Testis (tissue), 2 donors: ENCODE measurements at regions not wholly inside any gene's neighbourhood (a gene's known extent, or its start where the extent isn't known, plus 50 kb on each side); places are given as distances from the start of the nearest gene placed in this dataset.

Experiments used
- DNase-seq: peaks from one replicate; pipeline ENCODE4 v3.0.0-alpha.2; 2019
- H3K27ac ChIP-seq, 2 donors: fragments of 200-600 bp; sonication (generic); one replicate each; pipeline ENCODE4 v1.5.1; 2019
- H3K27me3 ChIP-seq: fragments of 200-600 bp; sonication (generic); one replicate; pipeline ENCODE4 v1.5.1; 2019
- H3K36me3 ChIP-seq: fragments of 200-600 bp; sonication (generic); one replicate; pipeline ENCODE4 v1.5.1; 2017; ENCODE audit warnings: low read depth; ENCODE audit errors: missing control alignments
- H3K4me1 ChIP-seq: fragments of 200-600 bp; sonication (generic); one replicate; pipeline ENCODE4 v1.5.1; 2019
- H3K4me3 ChIP-seq, 2 donors: fragments of 200-600 bp; sonication (generic); one replicate each; pipeline ENCODE4 v1.5.1; 2017 to 2019
- H3K9me3 ChIP-seq: fragments of 200-600 bp; sonication (generic); one replicate; pipeline ENCODE4 v1.5.1; 2017
- POLR2A ChIP-seq: fragments of 450-650 bp; IDR thresholded peaks from one replicate; pipeline ENCODE4 v1.6.1; 2017; ENCODE audit warnings: antibody characterized with exemption, mild to moderate bottlenecking, moderate library complexity
- WGBS, 2 donors: methylation state at CpG; one replicate each; pipeline ENCODE4 v1.1.5; 2018; 5-methylcytosine and 5-hydroxymethylcytosine counted together
- intact Hi-C: fragments of 100-400 bp; cut with DNase I; formaldehyde crosslinking; loops from one replicate; pipeline ENCODE4 v1.15.1; 2023; ENCODE audit warnings: low total_unique reads
- TF ChIP-seq, protein P1 (sequence below), 3 experiments: fragments of 450-650 bp in 2 of 3; fragments of 200-600 bp in 1 of 3; sonication (generic) in 1 of 3; IDR thresholded peaks; one replicate each; pipeline ENCODE4 v1.5.1; 2016 to 2019; ENCODE audit warnings: antibody characterized with exemption in 3 of 3, mild to moderate bottlenecking in 2 of 3, moderate library complexity in 1 of 3

DNA sequence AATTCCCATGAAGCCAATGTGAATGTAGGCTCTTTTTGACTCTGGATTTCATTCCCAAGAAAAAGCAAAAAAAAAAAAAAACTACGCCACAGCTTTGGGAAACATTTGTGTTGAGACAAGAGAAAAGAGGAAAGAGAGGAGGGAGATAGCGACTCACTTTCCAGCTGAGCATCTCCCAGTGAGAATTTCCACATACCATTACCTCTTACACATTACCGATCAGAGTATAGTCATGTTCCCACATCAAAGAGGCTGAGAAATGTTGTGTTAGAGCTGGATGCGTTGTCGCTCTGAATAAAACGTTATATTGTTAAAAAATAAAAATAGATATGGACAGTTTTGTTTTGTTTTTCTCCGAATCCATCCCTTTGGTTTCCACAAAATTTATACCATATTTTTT lies 1019.3 kb upstream of the ADGRB3 start:
- no peaks in the 10 kb centered on the region for H3K27me3 ChIP-seq
- H3K9me3 ChIP-seq: no peaks in the 10 kb centered on the region
- intact Hi-C loops: no loop called here
- H3K27ac ChIP-seq: no peak overlapping the region
- no peaks in the 10 kb centered on the region for H3K4me1 ChIP-seq
- H3K36me3 ChIP-seq: no peaks in the 10 kb centered on the region
- TF ChIP-seq, protein P1, sequence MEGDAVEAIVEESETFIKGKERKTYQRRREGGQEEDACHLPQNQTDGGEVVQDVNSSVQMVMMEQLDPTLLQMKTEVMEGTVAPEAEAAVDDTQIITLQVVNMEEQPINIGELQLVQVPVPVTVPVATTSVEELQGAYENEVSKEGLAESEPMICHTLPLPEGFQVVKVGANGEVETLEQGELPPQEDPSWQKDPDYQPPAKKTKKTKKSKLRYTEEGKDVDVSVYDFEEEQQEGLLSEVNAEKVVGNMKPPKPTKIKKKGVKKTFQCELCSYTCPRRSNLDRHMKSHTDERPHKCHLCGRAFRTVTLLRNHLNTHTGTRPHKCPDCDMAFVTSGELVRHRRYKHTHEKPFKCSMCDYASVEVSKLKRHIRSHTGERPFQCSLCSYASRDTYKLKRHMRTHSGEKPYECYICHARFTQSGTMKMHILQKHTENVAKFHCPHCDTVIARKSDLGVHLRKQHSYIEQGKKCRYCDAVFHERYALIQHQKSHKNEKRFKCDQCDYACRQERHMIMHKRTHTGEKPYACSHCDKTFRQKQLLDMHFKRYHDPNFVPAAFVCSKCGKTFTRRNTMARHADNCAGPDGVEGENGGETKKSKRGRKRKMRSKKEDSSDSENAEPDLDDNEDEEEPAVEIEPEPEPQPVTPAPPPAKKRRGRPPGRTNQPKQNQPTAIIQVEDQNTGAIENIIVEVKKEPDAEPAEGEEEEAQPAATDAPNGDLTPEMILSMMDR (IDR thresholded peaks at IDR 0.05): no peak
- no peak for TF ChIP-seq POLR2A
- 76 to 88% methylated on average over 7 of the region's 7 CpGs for WGBS, 2 donors
- no peak overlapping the region for H3K4me3 ChIP-seq
- DNase-seq: no peak

DNA sequence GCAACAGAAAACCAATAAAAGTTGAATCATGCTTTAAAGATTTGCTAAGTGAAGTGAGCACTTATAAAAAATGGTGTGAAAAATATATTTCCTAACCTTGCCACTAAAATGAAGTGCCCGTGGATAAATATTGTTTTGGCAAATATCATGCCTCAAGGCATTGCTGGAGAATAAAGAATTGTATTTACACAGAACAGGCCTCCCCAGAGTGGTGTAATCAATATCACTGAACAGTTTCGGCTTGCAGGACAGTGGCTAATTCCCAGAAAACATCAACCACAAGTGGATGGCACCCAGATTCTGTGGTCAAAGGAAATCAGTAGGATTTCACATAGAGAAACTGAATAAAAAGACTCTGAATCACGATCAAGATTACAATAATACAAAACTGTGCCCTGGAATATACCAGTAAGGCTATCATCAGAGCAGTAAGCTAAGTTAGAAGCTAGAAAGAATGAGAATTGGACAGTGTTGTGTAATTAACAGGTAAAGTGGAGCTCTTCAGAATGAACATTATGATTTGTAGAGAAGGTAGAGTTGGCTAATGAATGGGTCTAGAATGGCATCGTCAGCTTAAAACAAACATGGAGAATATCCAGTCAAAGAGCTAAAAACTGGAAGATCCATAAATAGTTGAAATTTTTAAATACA lies 1026.9 kb upstream of the ADGRB3 start:
- H3K27me3 ChIP-seq: no peaks in the 10 kb centered on the region
- H3K27ac ChIP-seq: no peak overlapping the region
- no peaks in the 10 kb centered on the region for H3K4me1 ChIP-seq
- TF ChIP-seq, protein P1 (IDR thresholded peaks at IDR 0.05): no peak
- no peak for TF ChIP-seq POLR2A
- intact Hi-C loops: no loop called here
- 57 to 75% methylated on average over 4 of the region's 4 CpGs for WGBS, 2 donors
- H3K4me3 ChIP-seq: no peak overlapping the region
- H3K36me3 ChIP-seq: no peaks in the 10 kb centered on the region
- no peaks in the 10 kb centered on the region for H3K9me3 ChIP-seq
- no peak for DNase-seq

DNA sequence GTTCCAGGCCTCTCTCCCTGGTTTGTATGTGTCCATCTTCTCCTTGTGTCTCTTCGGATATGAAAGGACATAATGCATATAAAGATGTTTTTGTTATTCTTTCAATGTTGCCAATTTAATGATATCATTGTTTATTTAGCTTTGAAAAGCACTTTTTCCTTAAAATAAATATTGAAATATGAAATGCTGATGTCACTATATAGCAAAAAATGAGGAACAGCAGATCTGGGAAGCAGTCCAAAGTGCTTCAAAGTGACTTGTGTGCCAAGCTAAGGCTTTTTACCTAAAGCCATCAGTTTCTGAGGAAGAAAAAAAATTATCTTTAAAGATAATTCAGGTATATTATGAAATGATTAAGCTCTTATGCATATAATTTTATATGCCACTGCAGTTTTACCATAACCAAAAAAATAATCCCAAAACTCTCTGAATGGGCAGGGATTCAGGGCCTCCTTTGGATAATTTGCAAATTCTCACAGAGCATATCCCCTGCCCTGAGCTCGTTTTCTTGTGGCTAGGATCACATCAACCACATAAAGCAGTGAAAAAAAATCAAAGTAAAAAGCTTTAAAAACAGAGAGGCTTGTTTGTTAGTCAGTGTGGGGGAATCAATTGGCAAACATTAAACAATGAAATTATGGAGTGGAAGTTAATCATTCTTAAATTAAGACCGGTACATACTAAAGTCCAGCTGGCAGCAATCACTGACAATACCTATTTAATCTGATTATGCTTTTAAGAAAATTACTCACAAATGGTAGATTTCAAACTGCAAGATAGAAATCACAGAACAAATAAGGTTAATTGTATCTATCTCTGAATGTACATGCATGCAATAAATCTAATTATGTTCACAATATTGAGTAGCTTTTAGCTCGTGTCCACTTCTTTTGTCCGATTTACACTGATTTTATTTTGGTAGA lies 1027.9 kb upstream of the ADGRB3 start:
- Histone ChIP-seq H3K27me3 (no peaks in the 10 kb centered on the region), H3K4me1 (no peaks in the 10 kb centered on the region), H3K27ac (no peak overlapping the region), H3K4me3 (no peak overlapping the region), H3K9me3 (no peaks in the 10 kb centered on the region), H3K36me3 (no peaks in the 10 kb centered on the region)
- intact Hi-C loops: no loop called here
- 58 to 61% methylated on average over 5 of the region's 5 CpGs for WGBS, 2 donors
- TF ChIP-seq POLR2A: no peak
- TF ChIP-seq, protein P1 (IDR thresholded peaks at IDR 0.05): no peak
- no peak for DNase-seq

DNA sequence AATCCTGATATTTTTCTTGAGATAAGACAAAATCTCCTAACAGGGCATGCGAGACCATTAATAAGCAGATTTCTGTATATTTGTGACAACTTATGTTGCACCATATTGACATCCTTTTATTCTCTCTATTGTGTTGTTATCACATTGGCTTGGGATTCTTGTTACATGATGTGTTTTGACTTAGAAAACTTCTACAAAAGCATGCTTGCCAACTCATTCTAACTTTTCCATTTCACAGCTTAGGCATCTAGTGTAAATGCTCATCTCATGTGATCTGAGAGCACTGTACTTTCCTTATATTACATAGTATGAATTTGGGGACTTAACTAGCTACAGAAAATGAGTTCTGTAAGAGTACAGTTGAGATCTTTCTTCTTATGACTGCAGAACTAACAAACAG lies 1040.7 kb upstream of the ADGRB3 start:
- no peaks in the 10 kb centered on the region for H3K9me3 ChIP-seq
- TF ChIP-seq POLR2A: no peak
- TF ChIP-seq, protein P1 (IDR thresholded peaks at IDR 0.05): no peak
- H3K4me3 ChIP-seq: no peak overlapping the region
- intact Hi-C loops: no loop called here
- no peak for DNase-seq
- 83 to 89% methylated on average over 1 of the region's 1 CpG for WGBS, 2 donors
- H3K36me3 ChIP-seq: no peaks in the 10 kb centered on the region
- H3K4me1 ChIP-seq: no peaks in the 10 kb centered on the region
- no peaks in the 10 kb centered on the region for H3K27me3 ChIP-seq
- H3K27ac ChIP-seq: no peak overlapping the region
